ENCODE measurements at regions not wholly inside any gene's neighbourhood (a gene's known extent, or its start where the extent isn't known, plus 50 kb on each side); places are given as distances from the start of the nearest gene placed in this dataset.
A peak's percentile ranks its signal among the peaks of the same experiment; 100 is the strongest.
"Not testable (repeated sequence)": the region's sequence is repeated elsewhere in the genome, so short reads cannot be mapped to it uniquely, and the experiment has no call there.

- no peak for DNase-seq
These were observed 227.9 kb upstream of the DTNA start for GRCh38 chr18:34482204-34482603.

- no peak for DNase-seq
These were observed 226.9 kb upstream of the DTNA start for GRCh38 chr18:34483198-34483597.

DNA sequence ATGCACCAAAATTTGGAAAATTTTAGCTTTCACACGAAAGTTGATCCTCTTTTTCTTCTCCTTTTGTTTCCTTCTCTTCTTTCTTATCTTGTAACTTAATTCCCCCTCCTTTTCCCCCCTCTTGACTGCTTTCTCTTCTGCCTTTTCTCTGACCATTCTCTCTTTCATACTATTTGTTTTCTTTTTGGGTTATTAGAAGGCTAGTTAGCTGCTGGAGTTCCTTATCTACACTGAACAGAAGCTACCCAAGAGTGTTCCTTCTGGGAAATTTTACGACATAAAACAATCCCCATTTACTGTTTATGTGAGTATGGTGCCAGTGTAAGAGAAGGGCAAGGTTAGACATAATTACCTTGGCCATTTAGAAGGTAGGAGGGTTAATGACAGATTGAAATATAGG, 218.4 kb upstream of the DTNA start:
- DNase-seq: no peak

DNA sequence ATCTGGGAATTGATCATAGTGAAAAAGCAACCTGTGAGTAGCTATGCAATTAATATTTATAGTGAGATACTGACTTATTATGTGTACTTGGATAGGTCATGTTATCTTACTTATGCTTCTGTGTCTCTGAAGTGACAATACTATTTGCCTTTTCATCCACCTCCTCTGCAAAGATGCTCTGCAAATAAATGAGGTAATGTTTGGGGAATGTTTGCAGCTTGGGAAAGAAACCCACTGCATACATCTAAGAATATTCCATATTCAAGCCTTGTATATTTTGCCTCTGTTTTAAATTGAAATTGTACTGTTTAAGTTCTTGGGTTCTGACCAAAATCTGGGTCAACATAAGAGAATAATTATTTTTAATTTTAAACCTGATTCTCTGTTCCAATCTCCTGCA, 217.4 kb upstream of the DTNA start:
- no peak for DNase-seq

- DNase-seq: peak; percentile 60
These were observed 217.0 kb upstream of the DTNA start for GRCh38 chr18:34493099-34493544.

DNA sequence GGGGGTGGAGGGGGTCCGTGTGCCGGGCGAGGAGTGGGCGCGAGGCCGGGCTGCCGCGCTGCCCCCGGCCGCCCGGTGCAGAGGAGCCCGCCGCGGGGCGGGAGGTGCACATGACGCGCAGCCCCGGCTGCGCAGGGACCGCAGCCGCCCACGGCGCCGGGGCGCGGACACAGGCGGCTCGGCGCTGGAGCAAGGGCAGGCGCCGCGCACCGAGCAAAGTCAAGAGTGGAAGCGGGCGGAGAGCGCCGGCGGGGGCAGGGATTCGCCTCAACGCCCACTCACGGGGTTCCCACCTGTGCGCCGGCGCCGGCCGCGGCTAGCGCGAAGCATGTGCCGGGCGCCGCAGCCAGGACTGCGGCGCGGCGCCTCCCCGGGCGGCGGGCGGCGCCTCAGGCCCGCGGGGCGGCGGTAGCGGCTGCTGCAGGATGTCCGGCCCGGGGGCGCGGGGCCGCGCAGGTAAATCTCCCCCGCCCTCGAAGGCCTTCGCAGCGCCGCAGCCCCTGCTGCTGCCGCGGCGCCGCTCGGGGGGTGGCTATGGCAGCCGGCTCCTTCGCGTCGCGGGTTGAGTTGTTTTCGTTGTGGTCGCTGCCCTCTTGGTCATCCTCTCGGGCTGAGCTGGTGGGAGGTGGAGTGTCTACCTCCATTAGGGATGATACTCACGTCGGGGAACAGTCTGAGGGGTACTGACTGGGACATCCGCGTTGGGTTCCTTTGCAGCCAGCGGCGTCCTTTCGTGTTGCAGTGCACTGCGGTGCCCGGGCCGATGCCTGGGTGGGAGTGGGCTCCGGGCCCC, 216.3 kb upstream of the DTNA start:
- no peak for DNase-seq

DNA sequence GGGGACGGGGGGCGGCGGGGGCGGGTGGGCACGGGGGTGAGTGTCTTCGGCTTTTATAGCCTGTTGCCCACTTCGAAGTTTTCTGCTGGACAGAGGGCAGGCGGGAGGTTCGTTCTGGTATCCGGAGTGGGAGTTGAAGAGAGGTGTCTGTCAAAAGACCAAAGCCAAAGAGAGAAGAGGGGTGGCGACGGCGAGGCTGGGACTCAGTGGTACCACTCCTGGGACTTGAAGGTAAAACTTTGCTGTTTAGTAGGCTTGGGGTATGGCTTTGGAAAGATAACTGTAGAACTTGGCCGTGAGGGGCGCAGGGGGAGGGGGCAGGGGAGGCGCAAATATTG, 215.8 kb upstream of the DTNA start:
- DNase-seq: no peak

GRCh38 chr18:34495506-34495905, 214.6 kb upstream of the DTNA start:
- DNase-seq: no peak

DNA sequence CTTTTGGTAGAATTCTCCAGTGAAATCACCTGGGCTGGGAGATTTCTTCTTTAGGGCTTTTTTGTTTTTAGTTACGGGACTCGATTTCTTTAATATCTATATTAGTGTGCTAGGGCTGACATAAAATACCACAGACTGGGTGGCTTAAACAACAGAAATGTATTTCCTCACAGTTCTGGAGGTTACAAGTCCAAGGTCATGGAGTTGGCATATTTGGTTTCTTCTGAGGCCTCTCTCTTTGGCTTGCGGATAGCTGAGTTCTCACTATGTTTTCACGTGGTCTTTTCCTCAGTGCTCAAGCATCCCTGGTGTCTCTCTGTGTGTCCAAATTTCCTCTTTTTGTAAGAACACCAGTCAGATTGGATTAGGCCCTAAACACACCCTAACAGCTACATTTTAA, 208.5 kb upstream of the DTNA start:
- no peak for DNase-seq

- DNase-seq: no peak
These were observed 203.9 kb upstream of the DTNA start for GRCh38 chr18:34506198-34506597.

- DNase-seq: no peak
These were observed 200.9 kb upstream of the DTNA start for GRCh38 chr18:34509163-34509562.

- no peak for DNase-seq
These were observed 200.1 kb upstream of the DTNA start for GRCh38 chr18:34509879-34510586.

GRCh38 chr18:34510926-34511325, 199.2 kb upstream of the DTNA start:
- no peak for DNase-seq

GRCh38 chr18:34511435-34511834, 198.7 kb upstream of the DTNA start:
- no peak for DNase-seq

DNA sequence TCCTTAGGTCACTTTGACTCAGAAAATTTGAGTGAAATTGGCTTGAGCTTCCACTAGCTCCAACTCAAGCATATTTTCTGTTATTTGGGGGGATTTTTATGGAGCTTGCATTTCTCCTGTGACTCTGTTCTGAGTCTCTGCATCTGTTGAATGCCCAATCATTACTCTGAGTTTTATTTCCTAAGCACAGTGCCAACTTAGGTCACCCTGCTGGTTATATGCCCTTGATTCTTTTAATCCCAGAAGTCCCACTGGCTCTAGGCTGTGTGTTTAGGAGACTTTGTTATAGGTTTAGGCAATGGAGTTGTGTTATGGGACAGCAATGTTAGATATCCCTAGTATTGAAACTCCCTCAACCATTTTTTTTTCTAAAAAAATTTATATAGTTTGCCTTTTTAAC, 198.2 kb upstream of the DTNA start:
- DNase-seq: no peak

- DNase-seq: peak; percentile 4
These were observed 195.9 kb upstream of the DTNA start for GRCh38 chr18:34514238-34514637.

DNA sequence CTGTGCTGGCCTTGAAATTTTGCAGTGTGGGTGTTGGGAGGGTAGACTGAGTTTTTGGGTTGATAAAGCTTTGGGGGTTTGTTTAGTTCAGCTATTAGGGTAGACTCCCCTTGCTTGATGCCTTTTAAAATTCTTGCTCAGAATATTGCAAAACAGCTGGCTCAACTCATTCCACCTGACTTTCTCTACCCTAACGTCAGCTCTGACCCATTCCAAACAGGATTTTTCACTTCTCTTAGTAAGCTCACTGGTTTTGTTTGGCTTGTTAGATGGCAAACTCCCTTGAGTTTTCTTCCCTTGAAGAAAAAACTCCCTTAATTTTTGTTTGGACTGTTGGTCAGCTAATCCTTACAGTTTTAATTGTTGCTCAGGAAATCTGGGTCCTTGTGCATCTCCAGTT, 195.1 kb upstream of the DTNA start:
- DNase-seq: no peak

- not testable (repeated sequence) for DNase-seq
These were observed 193.7 kb upstream of the DTNA start for GRCh38 chr18:34516355-34516754.

DNA sequence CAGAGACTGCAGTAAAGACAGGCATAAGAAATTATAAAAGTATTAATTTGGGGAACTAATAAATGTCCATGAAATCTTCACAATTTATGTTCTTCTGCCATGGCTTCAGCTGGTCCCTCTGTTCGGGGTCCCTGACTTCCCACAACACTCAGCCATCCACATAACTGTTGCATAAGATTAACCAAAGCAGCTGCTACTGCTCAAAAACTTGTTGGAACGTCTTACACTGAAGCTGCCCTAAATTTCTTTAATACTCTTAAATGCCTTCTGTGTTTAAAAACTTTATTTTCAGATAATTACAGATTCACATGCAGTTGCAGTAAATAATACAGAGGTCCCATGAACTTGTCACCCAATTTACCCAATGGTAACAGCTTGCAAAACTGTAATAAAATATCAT, 193.1 kb upstream of the DTNA start:
- not testable (repeated sequence) for DNase-seq

- DNase-seq: no peak
These were observed 189.1 kb upstream of the DTNA start for GRCh38 chr18:34521040-34521439.

- no peak for DNase-seq
These were observed 187.5 kb upstream of the DTNA start for GRCh38 chr18:34522603-34523002.

- DNase-seq: no peak
These were observed 184.9 kb upstream of the DTNA start for GRCh38 chr18:34525244-34525643.

GRCh38 chr18:34528177-34528576, 181.9 kb upstream of the DTNA start:
- DNase-seq: no peak

All from fibroblast of upper back skin (primary cell).